ENCODE measurements at regions not wholly inside any gene's neighbourhood (a gene's known extent, or its start where the extent isn't known, plus 50 kb on each side); places are given as distances from the start of the nearest gene placed in this dataset.

DNA sequence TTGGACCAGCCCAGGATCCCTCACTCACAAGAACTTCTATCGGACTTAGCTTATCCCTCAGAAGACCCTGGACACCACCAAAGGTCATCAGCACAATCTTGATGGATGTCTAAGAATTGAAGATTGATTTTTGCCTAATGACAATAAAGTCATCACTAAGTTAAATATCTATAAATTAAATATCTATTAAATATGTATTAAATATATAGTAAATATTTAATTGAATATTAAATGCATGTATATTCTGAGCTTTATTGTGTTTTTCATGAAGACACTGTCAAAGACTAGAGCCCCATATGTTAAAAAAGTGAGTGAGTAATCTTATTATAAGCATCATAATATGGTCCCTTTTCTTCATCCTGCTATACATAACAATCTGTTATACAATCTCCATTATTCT is 751.1 kb downstream of the KCNJ2 start:
- Mint-ChIP-seq H3K27me3 (no peaks in the 10 kb centered on the region), H3K9me3 (peaks cover 10 to 21% (median 17%) of the 10 kb centered on the region in 5 donors), H3K27ac (no peak overlapping the region), H3K4me3 (no peak overlapping the region), H3K36me3 (peaks cover 0 to 2% (median 0%) of the 10 kb centered on the region in 3 donors), H3K4me1 (no peaks in the 10 kb centered on the region)
- Histone ChIP-seq H3K27ac (ENCODE audit: low read depth, low read length) (no peak overlapping the region), H3K27me3 (ENCODE audit: insufficient read depth, low read length, poor library complexity, severe bottlenecking) (no peaks in the 10 kb centered on the region), H3K9me3 (ENCODE audit: low read length) (no peaks in the 10 kb centered on the region), H3K36me3 (ENCODE audit: insufficient read depth, low read length) (no peaks in the 10 kb centered on the region), H3K4me1 (ENCODE audit: insufficient read depth, low read length) (no peaks in the 10 kb centered on the region), H3K4me3 (ENCODE audit: low read length) (no peak overlapping the region)
- ChIA-PET POLR2A (no interaction called here), CTCF (no interaction called here)
- DNase-seq: no peak

DNA sequence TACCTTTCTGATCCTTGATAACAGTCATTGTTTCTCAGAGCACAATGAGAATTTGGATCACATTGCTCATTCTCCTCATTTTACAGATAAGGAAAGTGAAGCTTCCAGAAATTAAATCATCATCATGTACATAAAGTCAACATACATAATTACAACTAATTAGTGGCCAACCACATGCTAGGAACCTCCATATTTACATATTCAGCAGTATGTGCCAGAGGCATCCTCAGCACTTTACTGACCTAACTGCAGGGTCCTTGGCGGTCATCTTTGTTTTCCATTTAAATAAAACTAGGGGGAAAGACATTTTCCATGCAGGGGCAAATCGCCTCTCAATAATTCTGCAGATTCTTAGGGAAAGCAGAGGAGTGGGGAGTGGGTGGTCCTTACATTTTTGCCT is 752.9 kb downstream of the KCNJ2 start:
- H3K27ac ChIP-seq (ENCODE audit: low read depth, low read length): no peak overlapping the region
- ChIA-PET CTCF (no interaction called here), POLR2A (no interaction called here)
- no peak overlapping the region for H3K4me3 Mint-ChIP-seq
- H3K27me3 ChIP-seq (ENCODE audit: insufficient read depth, low read length, poor library complexity, severe bottlenecking): no peaks in the 10 kb centered on the region
- H3K36me3 Mint-ChIP-seq: peaks cover 0 to 2% (median 0%) of the 10 kb centered on the region in 3 donors
- no peak for DNase-seq
- H3K4me1 Mint-ChIP-seq: no peaks in the 10 kb centered on the region
- H3K9me3 Mint-ChIP-seq: peaks cover 5 to 13% (median 10%) of the 10 kb centered on the region in 5 donors
- H3K27ac Mint-ChIP-seq: peak overlapping the region in 1 of 8 donors; percentile 26
- H3K27me3 Mint-ChIP-seq: no peaks in the 10 kb centered on the region
- H3K36me3 ChIP-seq (ENCODE audit: insufficient read depth, low read length): no peaks in the 10 kb centered on the region
- no peaks in the 10 kb centered on the region for H3K4me1 ChIP-seq (ENCODE audit: insufficient read depth, low read length)
- H3K9me3 ChIP-seq (ENCODE audit: low read length): no peaks in the 10 kb centered on the region
- H3K4me3 ChIP-seq (ENCODE audit: low read length): no peak overlapping the region

DNA sequence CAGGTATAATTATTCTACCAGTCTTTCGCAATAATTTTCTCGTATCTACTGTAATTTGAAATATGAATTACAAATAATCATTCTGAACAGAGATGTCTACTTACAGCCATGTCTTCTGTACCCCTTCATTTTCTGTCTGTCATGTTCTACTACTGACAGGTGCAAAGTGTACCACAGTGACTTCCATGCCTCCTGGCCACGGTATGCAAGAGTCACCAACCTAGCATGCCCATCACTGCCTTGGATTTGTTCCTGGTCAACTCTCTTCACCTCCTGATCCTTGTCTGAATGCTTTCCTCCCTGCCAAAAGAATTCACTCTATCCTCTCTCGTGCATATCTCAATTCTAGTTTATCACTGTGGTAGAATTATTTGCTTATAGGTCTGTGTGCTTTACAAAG is 755.4 kb downstream of the KCNJ2 start:
- ChIA-PET CTCF (no interaction called here), POLR2A (no interaction called here)
- H3K27me3 Mint-ChIP-seq: no peaks in the 10 kb centered on the region
- Histone ChIP-seq H3K4me1 (ENCODE audit: insufficient read depth, low read length) (no peaks in the 10 kb centered on the region), H3K9me3 (ENCODE audit: low read length) (no peaks in the 10 kb centered on the region), H3K27me3 (ENCODE audit: insufficient read depth, low read length, poor library complexity, severe bottlenecking) (no peaks in the 10 kb centered on the region), H3K36me3 (ENCODE audit: insufficient read depth, low read length) (no peaks in the 10 kb centered on the region), H3K27ac (ENCODE audit: low read depth, low read length) (no peak overlapping the region), H3K4me3 (ENCODE audit: low read length) (no peak overlapping the region)
- no peak for DNase-seq
- H3K4me1 Mint-ChIP-seq: no peaks in the 10 kb centered on the region
- H3K9me3 Mint-ChIP-seq: peaks cover 1 to 10% (median 6%) of the 10 kb centered on the region in 5 donors
- H3K27ac Mint-ChIP-seq: no peak overlapping the region
- peaks cover 0 to 2% (median 0%) of the 10 kb centered on the region in 3 donors for H3K36me3 Mint-ChIP-seq
- H3K4me3 Mint-ChIP-seq: peak overlapping the region in 1 of 7 donors; percentile 27

- Histone ChIP-seq H3K27ac (ENCODE audit: low read depth, low read length) (no peak overlapping the region), H3K27me3 (ENCODE audit: insufficient read depth, low read length, poor library complexity, severe bottlenecking) (no peaks in the 10 kb centered on the region), H3K36me3 (ENCODE audit: insufficient read depth, low read length) (no peaks in the 10 kb centered on the region), H3K9me3 (ENCODE audit: low read length) (no peaks in the 10 kb centered on the region), H3K4me1 (ENCODE audit: insufficient read depth, low read length) (no peaks in the 10 kb centered on the region), H3K4me3 (ENCODE audit: low read length) (no peak overlapping the region)
- POLR2A ChIA-PET: no interaction called here
- Mint-ChIP-seq H3K36me3 (peaks cover 0 to under 1% (median 0%) of the 10 kb centered on the region in 3 donors), H3K9me3 (peaks cover 0 to 5% (median 3%) of the 10 kb centered on the region in 5 donors), H3K4me3 (no peak overlapping the region), H3K27ac (no peak overlapping the region), H3K27me3 (no peaks in the 10 kb centered on the region), H3K4me1 (no peaks in the 10 kb centered on the region)
- no peak for DNase-seq
- CTCF ChIA-PET: no interaction called here
Measured at GRCh38 chr17:70929226-70929625, 759.9 kb downstream of the KCNJ2 start.

- no peaks in the 10 kb centered on the region for H3K27me3 Mint-ChIP-seq
- H3K9me3 Mint-ChIP-seq: peaks cover 0 to 4% (median 2%) of the 10 kb centered on the region in 5 donors
- H3K4me3 ChIP-seq (ENCODE audit: low read length): no peak overlapping the region
- H3K9me3 ChIP-seq (ENCODE audit: low read length): no peaks in the 10 kb centered on the region
- ChIA-PET CTCF (interaction anchor here (1.1 kb wide), 1 partner anchor 16 kb away, joined by 3 read pairs; no protein-coding TSS in a partner anchor), POLR2A (no interaction called here)
- H3K36me3 ChIP-seq (ENCODE audit: insufficient read depth, low read length): no peaks in the 10 kb centered on the region
- H3K27me3 ChIP-seq (ENCODE audit: insufficient read depth, low read length, poor library complexity, severe bottlenecking): no peaks in the 10 kb centered on the region
- H3K4me1 Mint-ChIP-seq: no peaks in the 10 kb centered on the region
- no peaks in the 10 kb centered on the region for H3K36me3 Mint-ChIP-seq
- H3K4me3 Mint-ChIP-seq: no peak overlapping the region
- no peak overlapping the region for H3K27ac ChIP-seq (ENCODE audit: low read depth, low read length)
- H3K4me1 ChIP-seq (ENCODE audit: insufficient read depth, low read length): no peaks in the 10 kb centered on the region
- DNase-seq: no peak
- no peak overlapping the region for H3K27ac Mint-ChIP-seq
Measured at GRCh38 chr17:70934231-70934630, 764.9 kb downstream of the KCNJ2 start.

GRCh38 chr17:70934835-70935234 is 765.5 kb downstream of the KCNJ2 start:
- no peak overlapping the region for H3K4me3 ChIP-seq (ENCODE audit: low read length)

GRCh38 chr17:70936724-70937123 is 767.4 kb downstream of the KCNJ2 start:
- H3K9me3 Mint-ChIP-seq: peaks cover under 1 to 7% (median 2%) of the 10 kb centered on the region in 5 donors
- POLR2A ChIA-PET: no interaction called here
- no peak overlapping the region for H3K4me3 ChIP-seq (ENCODE audit: low read length)
- H3K27ac ChIP-seq (ENCODE audit: low read depth, low read length): no peak overlapping the region
- no peak overlapping the region for H3K27ac Mint-ChIP-seq
- H3K27me3 Mint-ChIP-seq: no peaks in the 10 kb centered on the region
- H3K27me3 ChIP-seq (ENCODE audit: insufficient read depth, low read length, poor library complexity, severe bottlenecking): no peaks in the 10 kb centered on the region
- no peak for DNase-seq
- no peaks in the 10 kb centered on the region for H3K4me1 ChIP-seq (ENCODE audit: insufficient read depth, low read length)
- H3K36me3 ChIP-seq (ENCODE audit: insufficient read depth, low read length): no peaks in the 10 kb centered on the region
- no peaks in the 10 kb centered on the region for H3K36me3 Mint-ChIP-seq
- H3K4me3 Mint-ChIP-seq: no peak overlapping the region
- CTCF ChIA-PET: no interaction called here
- H3K4me1 Mint-ChIP-seq: no peaks in the 10 kb centered on the region
- no peaks in the 10 kb centered on the region for H3K9me3 ChIP-seq (ENCODE audit: low read length)

More at GRCh38 chr17:70934835-70935234, 765.5 kb downstream of the KCNJ2 start:
- Mint-ChIP-seq H3K4me3 (no peak overlapping the region), H3K9me3 (peaks cover 0 to 4% (median 2%) of the 10 kb centered on the region in 5 donors), H3K27ac (no peak overlapping the region), H3K27me3 (no peaks in the 10 kb centered on the region), H3K36me3 (no peaks in the 10 kb centered on the region), H3K4me1 (no peaks in the 10 kb centered on the region)
- Histone ChIP-seq H3K27me3 (ENCODE audit: insufficient read depth, low read length, poor library complexity, severe bottlenecking) (no peaks in the 10 kb centered on the region), H3K4me1 (ENCODE audit: insufficient read depth, low read length) (no peaks in the 10 kb centered on the region), H3K27ac (ENCODE audit: low read depth, low read length) (no peak overlapping the region), H3K9me3 (ENCODE audit: low read length) (no peaks in the 10 kb centered on the region), H3K36me3 (ENCODE audit: insufficient read depth, low read length) (no peaks in the 10 kb centered on the region)
- POLR2A ChIA-PET: no interaction called here
- CTCF ChIA-PET: no interaction called here
- no peak for DNase-seq

DNA sequence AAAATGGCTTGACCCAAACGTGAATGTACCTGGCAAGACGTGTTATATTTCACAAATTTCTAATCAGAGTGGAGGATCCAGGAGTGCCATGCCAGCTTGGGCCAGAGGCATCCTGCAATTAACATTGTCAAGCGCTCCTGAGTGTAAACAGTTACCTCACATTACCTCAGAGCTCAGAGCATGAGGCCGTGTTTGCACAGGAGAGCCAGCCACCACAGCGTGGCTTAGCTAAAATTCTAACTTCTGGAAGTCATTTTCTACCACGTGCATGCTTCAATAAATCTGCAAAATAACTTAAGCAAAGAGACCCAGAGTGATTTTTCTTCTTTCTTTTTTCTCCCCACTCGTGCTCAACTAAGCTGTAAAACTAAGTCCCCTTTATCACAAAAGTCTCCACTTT is 769.0 kb downstream of the KCNJ2 start:
- H3K27me3 Mint-ChIP-seq: no peaks in the 10 kb centered on the region
- no peak overlapping the region for H3K4me3 Mint-ChIP-seq
- POLR2A ChIA-PET: no interaction called here
- no peak for DNase-seq
- Histone ChIP-seq H3K27ac (ENCODE audit: low read depth, low read length) (no peak overlapping the region), H3K4me1 (ENCODE audit: insufficient read depth, low read length) (no peaks in the 10 kb centered on the region), H3K9me3 (ENCODE audit: low read length) (no peaks in the 10 kb centered on the region), H3K4me3 (ENCODE audit: low read length) (no peak overlapping the region), H3K27me3 (ENCODE audit: insufficient read depth, low read length, poor library complexity, severe bottlenecking) (no peaks in the 10 kb centered on the region), H3K36me3 (ENCODE audit: insufficient read depth, low read length) (no peaks in the 10 kb centered on the region)
- no peaks in the 10 kb centered on the region for H3K36me3 Mint-ChIP-seq
- no peak overlapping the region for H3K27ac Mint-ChIP-seq
- CTCF ChIA-PET: no interaction called here
- peaks cover 1 to 7% (median 2%) of the 10 kb centered on the region in 5 donors for H3K9me3 Mint-ChIP-seq
- no peaks in the 10 kb centered on the region for H3K4me1 Mint-ChIP-seq

- Histone ChIP-seq H3K27ac (ENCODE audit: low read depth, low read length) (no peak overlapping the region), H3K9me3 (ENCODE audit: low read length) (no peaks in the 10 kb centered on the region), H3K4me3 (ENCODE audit: low read length) (no peak overlapping the region), H3K4me1 (ENCODE audit: insufficient read depth, low read length) (no peaks in the 10 kb centered on the region), H3K36me3 (ENCODE audit: insufficient read depth, low read length) (no peaks in the 10 kb centered on the region), H3K27me3 (ENCODE audit: insufficient read depth, low read length, poor library complexity, severe bottlenecking) (no peaks in the 10 kb centered on the region)
- Mint-ChIP-seq H3K9me3 (peaks cover 6 to 15% (median 9%) of the 10 kb centered on the region in 5 donors), H3K27ac (no peak overlapping the region), H3K4me1 (no peaks in the 10 kb centered on the region), H3K27me3 (no peaks in the 10 kb centered on the region), H3K4me3 (no peak overlapping the region), H3K36me3 (peaks cover 0 to 1% (median 0%) of the 10 kb centered on the region in 3 donors)
- DNase-seq: no peak
- ChIA-PET CTCF (no interaction called here), POLR2A (no interaction called here)
Measured at GRCh38 chr17:70945386-70945785, 776.1 kb downstream of the KCNJ2 start.

All from CD8-positive, alpha-beta memory T cell (primary cell).